ENCODE measurements at regions not wholly inside any gene's neighbourhood (a gene's known extent, or its start where the extent isn't known, plus 50 kb on each side); places are given as distances from the start of the nearest gene placed in this dataset.

- CTCF ChIA-PET: interaction anchor here (0.8 kb wide), 1 partner anchor 426 kb away, joined by 3 read pairs; no protein-coding TSS in a partner anchor
- intact Hi-C loops (cut with micrococcal nuclease; ENCODE audit: unreplicated experiment): loop anchor here (10.0 kb wide), 1 partner anchor 1173 kb away; the partner anchor contains the start of gene LYPD1
- TF ChIP-seq, protein P1, sequence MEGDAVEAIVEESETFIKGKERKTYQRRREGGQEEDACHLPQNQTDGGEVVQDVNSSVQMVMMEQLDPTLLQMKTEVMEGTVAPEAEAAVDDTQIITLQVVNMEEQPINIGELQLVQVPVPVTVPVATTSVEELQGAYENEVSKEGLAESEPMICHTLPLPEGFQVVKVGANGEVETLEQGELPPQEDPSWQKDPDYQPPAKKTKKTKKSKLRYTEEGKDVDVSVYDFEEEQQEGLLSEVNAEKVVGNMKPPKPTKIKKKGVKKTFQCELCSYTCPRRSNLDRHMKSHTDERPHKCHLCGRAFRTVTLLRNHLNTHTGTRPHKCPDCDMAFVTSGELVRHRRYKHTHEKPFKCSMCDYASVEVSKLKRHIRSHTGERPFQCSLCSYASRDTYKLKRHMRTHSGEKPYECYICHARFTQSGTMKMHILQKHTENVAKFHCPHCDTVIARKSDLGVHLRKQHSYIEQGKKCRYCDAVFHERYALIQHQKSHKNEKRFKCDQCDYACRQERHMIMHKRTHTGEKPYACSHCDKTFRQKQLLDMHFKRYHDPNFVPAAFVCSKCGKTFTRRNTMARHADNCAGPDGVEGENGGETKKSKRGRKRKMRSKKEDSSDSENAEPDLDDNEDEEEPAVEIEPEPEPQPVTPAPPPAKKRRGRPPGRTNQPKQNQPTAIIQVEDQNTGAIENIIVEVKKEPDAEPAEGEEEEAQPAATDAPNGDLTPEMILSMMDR (IDR thresholded peaks at IDR 0.05; ENCODE audit: unreplicated experiment): no peak
- no peaks in the 10 kb centered on the region for H3K27me3 Mint-ChIP-seq (ENCODE audit: unreplicated experiment)
- BruUV-seq (replicated peaks): no TSS peak
- no peak for DNase-seq
- H3K4me3 Mint-ChIP-seq (ENCODE audit: low read depth, unreplicated experiment): no peak overlapping the region
- peaks cover 13% of the 10 kb centered on the region for H3K4me1 Mint-ChIP-seq (ENCODE audit: low read depth, unreplicated experiment)
- peaks cover 8% of the 10 kb centered on the region for H3K36me3 Mint-ChIP-seq (ENCODE audit: insufficient read depth, unreplicated experiment)
- no peaks in the 10 kb centered on the region for H3K9me3 Mint-ChIP-seq (ENCODE audit: low read depth, unreplicated experiment)
- no peak overlapping the region for H3K27ac Mint-ChIP-seq (ENCODE audit: unreplicated experiment)
Observed at GRCh38 chr2:133848111-133848649, 279.9 kb upstream of the NCKAP5 start.

DNA sequence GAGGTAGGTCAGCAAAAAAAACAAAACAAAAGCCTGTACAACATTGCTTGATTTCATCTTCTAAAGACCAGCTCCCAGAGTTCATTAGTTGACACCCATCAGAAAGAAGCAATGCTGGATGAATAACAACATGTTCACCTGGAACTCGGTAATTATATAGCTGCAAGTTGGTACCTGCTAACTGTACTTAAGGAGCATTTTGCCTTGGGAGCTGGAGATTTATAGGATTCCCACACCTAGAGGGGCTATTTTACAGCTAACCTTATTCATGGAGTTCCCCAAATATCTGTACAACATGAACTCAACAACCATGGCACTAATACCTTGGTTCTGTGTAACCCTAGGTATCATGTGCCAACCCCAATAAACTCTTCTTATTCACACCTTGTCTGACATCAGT, 281.1 kb upstream of the NCKAP5 start:
- TF ChIP-seq, protein P1 (IDR thresholded peaks at IDR 0.05; ENCODE audit: unreplicated experiment): no peak
- BruUV-seq (replicated peaks): no TSS peak
- H3K4me3 Mint-ChIP-seq (ENCODE audit: low read depth, unreplicated experiment): no peak overlapping the region
- intact Hi-C loops (cut with micrococcal nuclease; ENCODE audit: unreplicated experiment): loop anchor here (10.0 kb wide), 1 partner anchor 1175 kb away; the partner anchor contains the start of gene LYPD1
- CTCF ChIA-PET: interaction anchor here (0.8 kb wide), 1 partner anchor 427 kb away, joined by 3 read pairs; no protein-coding TSS in a partner anchor
- no peaks in the 10 kb centered on the region for H3K36me3 Mint-ChIP-seq (ENCODE audit: insufficient read depth, unreplicated experiment)
- no peak for DNase-seq
- H3K9me3 Mint-ChIP-seq (ENCODE audit: low read depth, unreplicated experiment): no peaks in the 10 kb centered on the region
- peaks cover 2% of the 10 kb centered on the region for H3K4me1 Mint-ChIP-seq (ENCODE audit: low read depth, unreplicated experiment)
- peaks cover 4% of the 10 kb centered on the region for H3K27me3 Mint-ChIP-seq (ENCODE audit: unreplicated experiment)
- no peak overlapping the region for H3K27ac Mint-ChIP-seq (ENCODE audit: unreplicated experiment)

DNA sequence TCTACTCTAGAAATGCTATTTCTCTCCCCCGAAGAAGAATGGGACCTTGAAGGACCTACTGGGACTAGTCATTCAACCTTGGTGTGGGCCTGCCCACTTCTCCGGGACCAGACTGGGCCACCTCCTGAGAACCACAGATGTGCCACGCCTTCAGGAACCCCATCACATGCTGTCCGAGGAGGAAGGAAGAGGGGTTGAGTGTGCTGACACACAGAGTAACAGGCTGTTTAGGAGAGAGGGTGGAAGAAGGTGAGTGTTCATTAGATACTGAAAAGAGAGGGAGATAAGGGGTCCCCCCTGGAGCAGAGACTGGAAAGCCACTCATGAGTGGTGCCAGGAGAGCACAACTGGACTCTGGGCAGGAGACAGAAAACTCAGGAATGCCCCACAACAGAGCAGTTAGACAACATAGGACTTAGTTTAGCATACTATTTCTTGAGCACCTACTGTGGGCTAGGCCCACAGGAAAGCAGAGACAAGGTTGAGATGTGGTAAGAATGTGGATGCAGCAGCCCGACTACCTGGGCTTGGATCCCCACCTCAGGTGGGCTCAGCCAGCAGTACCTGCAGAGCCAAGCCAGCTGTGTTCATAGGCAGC, 286.4 kb upstream of the NCKAP5 start:
- Mint-ChIP-seq H3K9me3 (ENCODE audit: low read depth, unreplicated experiment) (no peaks in the 10 kb centered on the region), H3K4me3 (ENCODE audit: low read depth, unreplicated experiment) (no peak overlapping the region), H3K27ac (ENCODE audit: unreplicated experiment) (no peak overlapping the region), H3K4me1 (ENCODE audit: low read depth, unreplicated experiment) (no peaks in the 10 kb centered on the region), H3K27me3 (ENCODE audit: unreplicated experiment) (peaks cover 51% of the 10 kb centered on the region), H3K36me3 (ENCODE audit: insufficient read depth, unreplicated experiment) (no peaks in the 10 kb centered on the region)
- TF ChIP-seq, protein P1 (IDR thresholded peaks at IDR 0.05; ENCODE audit: unreplicated experiment): no peak
- intact Hi-C loops (cut with micrococcal nuclease; ENCODE audit: unreplicated experiment): no loop called here
- CTCF ChIA-PET: no interaction called here
- BruUV-seq (replicated peaks): no TSS peak
- no peak for DNase-seq

DNA sequence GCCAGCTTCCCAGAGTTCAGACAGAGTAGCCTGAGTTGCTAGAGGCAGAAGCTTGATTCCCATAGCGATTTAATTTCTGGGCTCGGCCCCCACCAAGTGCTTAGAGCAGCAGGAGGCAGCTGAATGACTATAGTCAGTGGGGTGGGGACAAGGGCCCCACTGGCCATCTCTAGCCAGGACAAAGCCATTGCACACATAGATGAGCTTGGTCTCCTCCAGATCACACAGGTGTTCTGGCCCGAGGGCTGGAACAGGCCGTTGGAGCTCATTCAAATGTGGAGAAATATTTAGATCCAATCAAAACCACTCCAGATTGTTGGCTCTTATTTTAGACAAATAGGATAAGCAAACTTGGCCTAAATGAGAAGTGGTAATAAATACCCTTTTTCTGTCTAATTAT, 287.3 kb upstream of the NCKAP5 start:
- no peak overlapping the region for H3K27ac Mint-ChIP-seq (ENCODE audit: unreplicated experiment)
- peaks cover 59% of the 10 kb centered on the region for H3K27me3 Mint-ChIP-seq (ENCODE audit: unreplicated experiment)
- H3K4me3 Mint-ChIP-seq (ENCODE audit: low read depth, unreplicated experiment): no peak overlapping the region
- intact Hi-C loops (cut with micrococcal nuclease; ENCODE audit: unreplicated experiment): no loop called here
- H3K4me1 Mint-ChIP-seq (ENCODE audit: low read depth, unreplicated experiment): no peaks in the 10 kb centered on the region
- BruUV-seq (replicated peaks): no TSS peak
- CTCF ChIA-PET: no interaction called here
- TF ChIP-seq, protein P1 (IDR thresholded peaks at IDR 0.05; ENCODE audit: unreplicated experiment): no peak
- no peak for DNase-seq
- no peaks in the 10 kb centered on the region for H3K9me3 Mint-ChIP-seq (ENCODE audit: low read depth, unreplicated experiment)
- no peaks in the 10 kb centered on the region for H3K36me3 Mint-ChIP-seq (ENCODE audit: insufficient read depth, unreplicated experiment)

All from Calu3 (cell line).